Parathyroid adenoma (tissue), 2 donors: ENCODE measurements at regions not wholly inside any gene's neighbourhood (a gene's known extent, or its start where the extent isn't known, plus 50 kb on each side); places are given as distances from the start of the nearest gene placed in this dataset.

ENCODE experiments used
- H2AFZ ChIP-seq: fragments of 300-600 bp; sonication (generic); one replicate; pipeline ENCODE4 v1.7.0; 2017; ENCODE audit warnings: antibody characterized with exemption, mild to moderate bottlenecking
- H3K27ac ChIP-seq: fragments of 300-600 bp; sonication (generic); one replicate; pipeline ENCODE4 v1.7.0; 2017
- H3K27me3 ChIP-seq: fragments of 300-600 bp; sonication (generic); one replicate; pipeline ENCODE4 v1.7.0; 2017; ENCODE audit warnings: low read length; ENCODE audit not compliant: control insufficient read depth, insufficient read depth
- H3K36me3 ChIP-seq: fragments of 300-600 bp; sonication (generic); one replicate; pipeline ENCODE4 v1.7.0; 2017; ENCODE audit warnings: low read length; ENCODE audit not compliant: control insufficient read depth, insufficient read depth
- H3K4me1 ChIP-seq: fragments of 300-600 bp; sonication (generic); one replicate; pipeline ENCODE4 v1.7.0; 2017; ENCODE audit warnings: control low read depth
- H3K4me2 ChIP-seq: fragments of 300-600 bp; sonication (generic); one replicate; pipeline ENCODE4 v1.7.0; 2017; ENCODE audit warnings: low read length
- H3K4me3 ChIP-seq: fragments of 300-600 bp; sonication (generic); one replicate; pipeline ENCODE4 v1.7.0; 2017; ENCODE audit warnings: low read depth, low read length
- H3K79me2 ChIP-seq: fragments of 300-600 bp; sonication (generic); one replicate; pipeline ENCODE4 v1.7.0; 2017; ENCODE audit warnings: control low read depth
- H3K9ac ChIP-seq: fragments of 300-600 bp; sonication (generic); one replicate; pipeline ENCODE4 v1.7.0; 2017; ENCODE audit warnings: mild to moderate bottlenecking
- H3K9me3 ChIP-seq: fragments of 300-600 bp; sonication (generic); one replicate; pipeline ENCODE4 v1.7.0; 2017; ENCODE audit warnings: low read length; ENCODE audit not compliant: control insufficient read depth
- TF ChIP-seq, protein P1 (sequence below): fragments of 300-600 bp; sonication (generic); IDR thresholded peaks from one replicate; pipeline ENCODE4 v1.7.0; 2017; ENCODE audit warnings: antibody characterized with exemption, mild to moderate bottlenecking
- donor health status: primary hyperparathyroidism.

DNA sequence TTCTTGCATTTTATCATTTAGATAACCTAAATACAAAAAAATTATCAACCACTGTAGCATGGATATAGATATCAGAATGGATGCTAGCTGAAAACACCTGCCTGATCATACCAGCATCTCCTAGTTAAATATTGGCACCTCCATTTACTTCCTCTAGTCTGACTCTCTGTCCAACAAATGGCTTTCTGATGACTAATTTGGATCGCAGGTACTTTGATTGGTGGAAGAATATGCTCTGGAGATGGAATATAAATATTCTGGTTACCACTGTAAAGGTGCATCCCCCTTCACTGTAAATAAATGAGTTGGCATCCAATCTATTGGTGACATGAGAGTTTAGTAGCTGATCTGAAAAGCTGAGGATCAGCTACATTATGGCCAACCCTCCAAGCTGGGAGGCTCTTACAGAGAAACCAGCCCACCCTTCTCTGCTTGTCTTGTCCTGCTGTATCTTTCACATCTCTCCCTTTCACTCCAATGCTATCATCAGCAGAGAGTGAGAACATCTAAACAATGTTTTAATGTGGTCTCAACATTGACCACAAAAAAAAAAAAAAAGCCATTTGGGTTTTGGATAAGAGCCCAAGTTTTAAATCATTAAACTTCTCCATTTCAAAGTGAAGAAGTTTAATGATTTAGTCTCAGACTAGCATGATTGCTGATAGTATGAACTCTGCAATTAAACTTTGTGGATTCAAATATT is 90.5 kb downstream of the PMAIP1 start:
- Histone ChIP-seq H3K79me2 (no peaks in the 10 kb centered on the region), H3K4me3 (no peak overlapping the region), H3K36me3 (no peaks in the 10 kb centered on the region), H3K27me3 (no peaks in the 10 kb centered on the region), H3K4me2 (no peak overlapping the region), H3K27ac (no peak overlapping the region), H2AFZ (no peak overlapping the region), H3K4me1 (no peaks in the 10 kb centered on the region), H3K9me3 (no peaks in the 10 kb centered on the region), H3K9ac (no peak overlapping the region)
- TF ChIP-seq, protein P1, sequence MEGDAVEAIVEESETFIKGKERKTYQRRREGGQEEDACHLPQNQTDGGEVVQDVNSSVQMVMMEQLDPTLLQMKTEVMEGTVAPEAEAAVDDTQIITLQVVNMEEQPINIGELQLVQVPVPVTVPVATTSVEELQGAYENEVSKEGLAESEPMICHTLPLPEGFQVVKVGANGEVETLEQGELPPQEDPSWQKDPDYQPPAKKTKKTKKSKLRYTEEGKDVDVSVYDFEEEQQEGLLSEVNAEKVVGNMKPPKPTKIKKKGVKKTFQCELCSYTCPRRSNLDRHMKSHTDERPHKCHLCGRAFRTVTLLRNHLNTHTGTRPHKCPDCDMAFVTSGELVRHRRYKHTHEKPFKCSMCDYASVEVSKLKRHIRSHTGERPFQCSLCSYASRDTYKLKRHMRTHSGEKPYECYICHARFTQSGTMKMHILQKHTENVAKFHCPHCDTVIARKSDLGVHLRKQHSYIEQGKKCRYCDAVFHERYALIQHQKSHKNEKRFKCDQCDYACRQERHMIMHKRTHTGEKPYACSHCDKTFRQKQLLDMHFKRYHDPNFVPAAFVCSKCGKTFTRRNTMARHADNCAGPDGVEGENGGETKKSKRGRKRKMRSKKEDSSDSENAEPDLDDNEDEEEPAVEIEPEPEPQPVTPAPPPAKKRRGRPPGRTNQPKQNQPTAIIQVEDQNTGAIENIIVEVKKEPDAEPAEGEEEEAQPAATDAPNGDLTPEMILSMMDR: no peak

- H3K79me2 ChIP-seq: no peaks in the 10 kb centered on the region
- H3K36me3 ChIP-seq: no peaks in the 10 kb centered on the region
- no peaks in the 10 kb centered on the region for H3K9me3 ChIP-seq
- H3K27me3 ChIP-seq: no peaks in the 10 kb centered on the region
- no peak overlapping the region for H3K9ac ChIP-seq
- TF ChIP-seq, protein P1: peak; percentile 89
- no peaks in the 10 kb centered on the region for H3K4me1 ChIP-seq
- no peak overlapping the region for H3K4me2 ChIP-seq
- H2AFZ ChIP-seq: no peak overlapping the region
- H3K4me3 ChIP-seq: no peak overlapping the region
- H3K27ac ChIP-seq: no peak overlapping the region
These were observed 88.4 kb downstream of the PMAIP1 start for GRCh38 chr18:59988098-59988706.

DNA sequence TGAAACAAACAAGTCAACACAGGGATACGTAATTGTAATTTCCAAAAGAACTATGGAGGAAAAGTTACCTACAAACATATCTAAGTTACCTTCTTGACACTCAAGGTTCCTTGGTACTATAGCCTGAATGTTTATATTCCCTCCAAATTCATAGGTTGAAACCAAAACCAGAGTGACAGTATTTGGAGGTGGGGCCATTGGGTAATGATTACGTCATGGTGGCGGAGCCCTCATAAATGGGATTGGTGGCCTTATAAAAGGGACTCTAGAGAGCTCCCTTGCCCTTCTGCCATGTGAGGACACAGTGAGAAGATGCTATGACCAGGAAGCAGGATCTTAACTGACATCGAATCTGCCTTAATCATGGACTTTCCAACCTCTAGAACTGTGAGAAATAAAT is 87.3 kb downstream of the PMAIP1 start:
- no peaks in the 10 kb centered on the region for H3K27me3 ChIP-seq

DNA sequence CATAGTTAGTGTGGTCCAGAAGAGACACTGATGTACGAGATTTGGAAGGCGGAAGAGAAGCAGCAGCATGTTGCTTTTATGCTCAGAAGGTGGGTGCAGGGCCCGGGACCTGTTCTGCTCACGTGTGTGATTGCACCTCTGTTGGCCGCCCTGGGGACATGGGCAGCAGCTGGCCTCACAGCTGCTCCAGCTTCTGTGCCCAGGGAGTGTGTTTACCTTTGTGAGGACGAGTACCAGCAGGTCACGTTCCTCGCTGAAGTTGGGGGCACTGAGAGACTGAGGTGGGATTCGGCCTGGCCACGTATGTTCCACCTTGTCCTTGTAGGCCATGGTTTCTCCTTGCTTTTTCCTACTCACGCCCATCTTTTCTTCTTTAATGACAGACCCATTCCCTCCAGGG is 86.3 kb downstream of the PMAIP1 start:
- no peak overlapping the region for H3K9ac ChIP-seq
- H2AFZ ChIP-seq: no peak overlapping the region
- TF ChIP-seq, protein P1: no peak
- H3K27me3 ChIP-seq: no peaks in the 10 kb centered on the region
- H3K4me3 ChIP-seq: no peak overlapping the region
- H3K27ac ChIP-seq: no peak overlapping the region
- H3K4me2 ChIP-seq: no peak overlapping the region
- no peaks in the 10 kb centered on the region for H3K4me1 ChIP-seq
- H3K9me3 ChIP-seq: no peaks in the 10 kb centered on the region
- H3K36me3 ChIP-seq: no peaks in the 10 kb centered on the region
- no peaks in the 10 kb centered on the region for H3K79me2 ChIP-seq

More for the DNA sequence above, 87.3 kb downstream of the PMAIP1 start:
- Histone ChIP-seq H3K9ac (no peak overlapping the region), H3K4me1 (no peaks in the 10 kb centered on the region), H3K4me3 (no peak overlapping the region), H3K36me3 (no peaks in the 10 kb centered on the region), H3K4me2 (no peak overlapping the region), H3K79me2 (no peaks in the 10 kb centered on the region), H3K27ac (no peak overlapping the region), H2AFZ (no peak overlapping the region), H3K9me3 (no peaks in the 10 kb centered on the region)
- TF ChIP-seq, protein P1: no peak

DNA sequence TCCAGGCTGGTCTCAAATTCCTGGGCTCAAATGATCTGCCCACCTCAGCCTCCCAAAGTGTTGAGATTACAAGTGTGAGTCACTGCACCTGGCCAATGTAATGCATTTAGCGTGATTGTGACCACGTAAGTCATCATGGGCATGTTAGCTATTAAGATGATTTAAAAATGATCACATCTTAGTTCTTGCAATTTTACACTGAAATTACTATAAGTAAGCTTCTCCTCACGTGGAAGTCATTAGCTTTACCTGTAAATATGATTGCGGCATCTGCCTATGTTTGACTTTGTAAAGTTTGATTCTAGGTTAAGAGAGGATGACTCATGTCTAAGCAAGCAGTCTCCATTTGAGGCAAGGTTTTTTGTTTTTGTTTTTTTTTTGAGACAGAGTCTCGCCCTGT is 85.5 kb downstream of the PMAIP1 start:
- no peak overlapping the region for H3K9ac ChIP-seq
- TF ChIP-seq, protein P1: no peak
- H2AFZ ChIP-seq: no peak overlapping the region
- H3K36me3 ChIP-seq: no peaks in the 10 kb centered on the region
- no peak overlapping the region for H3K4me3 ChIP-seq
- no peak overlapping the region for H3K27ac ChIP-seq
- H3K9me3 ChIP-seq: no peaks in the 10 kb centered on the region
- no peak overlapping the region for H3K4me2 ChIP-seq
- H3K27me3 ChIP-seq: no peaks in the 10 kb centered on the region
- H3K79me2 ChIP-seq: no peaks in the 10 kb centered on the region
- no peaks in the 10 kb centered on the region for H3K4me1 ChIP-seq
